Mucosa of descending colon (tissue), 3 donors: ENCODE measurements at regions not wholly inside any gene's neighbourhood (a gene's known extent, or its start where the extent isn't known, plus 50 kb on each side); places are given as distances from the start of the nearest gene placed in this dataset.
"Not testable (repeated sequence)": the region's sequence is repeated elsewhere in the genome, so short reads cannot be mapped to it uniquely, and the experiment has no call there.

Experiments used
- ATAC-seq: fragments of 200-7000 bp; cut with Tn5 transposase; one replicate; pipeline ENCODE4 v1.9.1; 2020; ENCODE audit warnings: mild to moderate bottlenecking, moderate library complexity
- DNase-seq, 3 donors: peaks; one replicate each; pipeline ENCODE4 v3.0.0-alpha.2; 2020
- H3K36me3 ChIP-seq: fragments of 200-600 bp; one replicate; pipeline ENCODE4 v1.8.0; 2021; ENCODE audit warnings: low read depth, mild to moderate bottlenecking
- H3K4me1 ChIP-seq: fragments of 200-600 bp; one replicate; pipeline ENCODE4 v1.8.0; 2021; ENCODE audit warnings: low read depth, mild to moderate bottlenecking
- H3K4me3 ChIP-seq: fragments of 200-600 bp; one replicate; pipeline ENCODE4 v1.8.0; 2021; ENCODE audit warnings: mild to moderate bottlenecking
- H3K9me3 ChIP-seq: fragments of 200-600 bp; one replicate; pipeline ENCODE4 v1.8.0; 2021; ENCODE audit warnings: mild to moderate bottlenecking
- intact Hi-C, 2 donors: fragments of 100-400 bp; cut with DNase I in 1 of 2; cut with micrococcal nuclease in 1 of 2; formaldehyde crosslinking; loops; one replicate each; pipeline versions ENCODE4 v1.11.0 to v1.11.1; 2022; cut with DNase I, micrococcal nuclease
- TF ChIP-seq, protein P1 (sequence below): fragments of 200-600 bp; IDR thresholded peaks from one replicate; pipeline ENCODE4 v1.8.0; 2022; ENCODE audit warnings: antibody characterized with exemption, mild to moderate bottlenecking
- donor health status: DM: no; HTN: no; CAD: no; lungs with moderate emphysema.
- donor health status: DM: no; HTN: no; CAD: no.
- donor health status: DM: no; HTN: yes; CAD: no.

DNA sequence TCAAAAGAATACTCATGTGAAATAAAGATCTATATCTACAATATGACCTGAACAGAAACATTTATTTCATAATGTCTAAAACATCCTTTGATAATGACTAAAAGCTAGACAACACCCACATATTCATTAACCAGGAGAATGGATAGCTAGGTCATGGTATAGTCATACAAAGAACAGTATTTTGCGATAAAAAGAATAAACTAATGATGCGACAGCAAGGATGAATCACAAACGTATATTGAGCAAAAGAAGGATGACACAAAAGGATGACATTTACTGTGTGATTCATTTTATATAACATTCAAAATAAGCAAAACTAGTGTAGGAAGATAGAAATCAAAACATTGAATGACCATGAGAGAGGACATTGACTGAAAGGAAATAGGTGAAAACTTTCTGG lies 1233.1 kb downstream of the OTOL1 start:
- H3K9me3 ChIP-seq: no peaks in the 10 kb centered on the region
- DNase-seq (no peak), ATAC-seq (no peak)
- H3K4me3 ChIP-seq: no peak overlapping the region
- H3K36me3 ChIP-seq: no peaks in the 10 kb centered on the region
- intact Hi-C loops: no loop called here
- no peaks in the 10 kb centered on the region for H3K4me1 ChIP-seq
- TF ChIP-seq, protein P1, sequence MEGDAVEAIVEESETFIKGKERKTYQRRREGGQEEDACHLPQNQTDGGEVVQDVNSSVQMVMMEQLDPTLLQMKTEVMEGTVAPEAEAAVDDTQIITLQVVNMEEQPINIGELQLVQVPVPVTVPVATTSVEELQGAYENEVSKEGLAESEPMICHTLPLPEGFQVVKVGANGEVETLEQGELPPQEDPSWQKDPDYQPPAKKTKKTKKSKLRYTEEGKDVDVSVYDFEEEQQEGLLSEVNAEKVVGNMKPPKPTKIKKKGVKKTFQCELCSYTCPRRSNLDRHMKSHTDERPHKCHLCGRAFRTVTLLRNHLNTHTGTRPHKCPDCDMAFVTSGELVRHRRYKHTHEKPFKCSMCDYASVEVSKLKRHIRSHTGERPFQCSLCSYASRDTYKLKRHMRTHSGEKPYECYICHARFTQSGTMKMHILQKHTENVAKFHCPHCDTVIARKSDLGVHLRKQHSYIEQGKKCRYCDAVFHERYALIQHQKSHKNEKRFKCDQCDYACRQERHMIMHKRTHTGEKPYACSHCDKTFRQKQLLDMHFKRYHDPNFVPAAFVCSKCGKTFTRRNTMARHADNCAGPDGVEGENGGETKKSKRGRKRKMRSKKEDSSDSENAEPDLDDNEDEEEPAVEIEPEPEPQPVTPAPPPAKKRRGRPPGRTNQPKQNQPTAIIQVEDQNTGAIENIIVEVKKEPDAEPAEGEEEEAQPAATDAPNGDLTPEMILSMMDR: no peak

DNA sequence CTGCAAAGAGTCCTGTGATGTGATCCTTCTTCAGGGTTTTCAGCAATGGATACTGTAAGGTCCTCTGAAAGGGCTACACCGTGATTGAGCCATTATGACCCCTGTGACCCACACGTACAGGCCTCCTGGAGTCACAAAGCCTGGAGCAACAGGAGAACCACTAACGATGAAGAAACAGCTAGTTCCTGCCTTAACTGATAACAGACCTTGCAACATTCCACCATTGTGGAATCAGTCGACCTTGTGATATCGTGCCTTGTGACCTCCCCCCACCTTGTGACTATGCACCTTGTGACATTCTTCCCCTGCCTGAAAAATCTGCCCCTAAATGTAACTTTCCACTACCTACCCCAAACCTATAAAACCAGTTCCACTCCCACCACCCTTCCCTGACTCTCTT lies 1235.4 kb downstream of the OTOL1 start:
- H3K9me3 ChIP-seq, ATAC-seq, H3K4me1 ChIP-seq, H3K36me3 ChIP-seq, intact Hi-C loops, H3K4me3 ChIP-seq, DNase-seq: not testable (repeated sequence)

DNA sequence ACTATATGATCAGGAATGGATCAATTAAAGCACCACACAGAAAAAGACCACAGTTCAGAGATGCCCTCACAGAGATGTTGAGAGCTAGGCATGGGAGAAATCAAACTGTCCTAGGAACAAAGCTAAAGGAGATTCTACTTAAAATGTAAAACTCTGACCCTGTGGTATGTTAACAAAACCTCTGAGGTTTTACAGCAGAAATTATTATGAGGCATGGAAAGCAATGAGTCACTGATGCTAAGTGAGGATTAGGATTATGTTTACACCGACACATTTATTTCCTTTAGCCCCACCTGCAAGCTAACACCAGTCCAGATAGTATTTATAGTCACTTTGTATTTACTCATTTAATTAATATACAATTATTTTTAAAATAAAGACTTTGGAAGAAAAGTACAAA lies 1242.2 kb downstream of the OTOL1 start:
- Histone ChIP-seq H3K4me3 (no peak overlapping the region), H3K9me3 (no peaks in the 10 kb centered on the region), H3K4me1 (no peaks in the 10 kb centered on the region), H3K36me3 (no peaks in the 10 kb centered on the region)
- intact Hi-C loops: no loop called here
- TF ChIP-seq, protein P1: no peak
- no peak for ATAC-seq
- DNase-seq: no peak

DNA sequence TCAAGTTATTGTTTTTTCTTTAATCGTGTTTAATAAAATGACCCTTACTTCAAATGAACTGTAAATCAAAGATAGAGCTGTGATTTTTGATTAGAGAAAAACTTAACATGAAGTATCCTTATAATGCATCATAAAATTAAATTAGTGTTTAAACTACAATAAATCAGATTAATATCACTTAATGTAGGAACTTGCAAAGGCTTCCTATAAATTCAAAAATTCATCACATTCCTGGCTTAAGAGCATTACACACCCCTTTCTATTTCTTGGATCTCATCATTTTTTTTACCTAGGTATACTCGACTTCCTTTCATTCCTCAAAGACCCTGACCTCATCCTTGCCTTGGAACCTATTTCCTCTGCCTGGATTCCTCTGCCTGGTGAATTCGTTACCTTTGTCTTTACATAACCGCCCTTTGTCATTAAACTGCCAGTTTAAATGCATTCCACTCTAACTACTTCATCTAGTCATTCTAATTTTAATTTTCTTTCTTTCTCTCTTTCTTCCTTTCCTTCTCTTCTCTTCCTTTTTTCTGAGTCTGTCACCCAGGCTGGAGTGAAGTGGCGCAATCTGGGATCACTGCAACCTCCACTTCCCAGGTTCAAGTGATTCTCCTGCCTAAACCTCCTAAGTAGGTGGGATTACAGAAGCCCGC lies 1244.5 kb downstream of the OTOL1 start:
- Histone ChIP-seq H3K4me1 (no peaks in the 10 kb centered on the region), H3K9me3 (no peaks in the 10 kb centered on the region), H3K36me3 (no peaks in the 10 kb centered on the region), H3K4me3 (no peak overlapping the region)
- TF ChIP-seq, protein P1: no peak
- ATAC-seq: no peak
- intact Hi-C loops: no loop called here
- DNase-seq: no peak

DNA sequence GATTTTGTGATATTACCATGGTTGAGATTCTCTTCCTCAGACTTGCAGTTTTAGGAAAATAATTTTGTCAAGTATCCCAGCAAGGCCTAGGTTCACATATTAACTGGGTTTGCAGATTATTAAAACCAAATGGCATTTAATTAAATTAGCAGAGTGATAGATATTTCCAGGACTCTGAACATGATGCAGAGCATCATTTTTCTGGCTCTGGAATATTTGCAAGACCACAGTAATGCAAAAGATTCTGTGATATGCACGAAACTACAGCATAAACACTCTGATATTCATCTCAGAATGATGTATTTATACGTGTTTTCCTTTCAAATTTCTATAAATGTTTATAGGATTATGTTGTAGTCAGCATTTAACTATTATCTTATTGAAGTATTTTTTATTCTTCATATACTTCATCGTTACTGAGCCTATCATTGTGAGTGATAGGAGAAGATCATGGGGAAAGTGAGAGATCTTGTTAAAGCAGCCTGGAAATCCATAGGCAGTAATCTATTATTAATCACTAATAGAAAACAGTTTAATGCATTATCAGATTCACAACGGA lies 1245.6 kb downstream of the OTOL1 start:
- Histone ChIP-seq H3K9me3 (no peaks in the 10 kb centered on the region), H3K4me1 (no peaks in the 10 kb centered on the region), H3K4me3 (no peak overlapping the region), H3K36me3 (no peaks in the 10 kb centered on the region)
- TF ChIP-seq, protein P1: no peak
- intact Hi-C loops: no loop called here
- ATAC-seq (no peak), DNase-seq (no peak)

DNA sequence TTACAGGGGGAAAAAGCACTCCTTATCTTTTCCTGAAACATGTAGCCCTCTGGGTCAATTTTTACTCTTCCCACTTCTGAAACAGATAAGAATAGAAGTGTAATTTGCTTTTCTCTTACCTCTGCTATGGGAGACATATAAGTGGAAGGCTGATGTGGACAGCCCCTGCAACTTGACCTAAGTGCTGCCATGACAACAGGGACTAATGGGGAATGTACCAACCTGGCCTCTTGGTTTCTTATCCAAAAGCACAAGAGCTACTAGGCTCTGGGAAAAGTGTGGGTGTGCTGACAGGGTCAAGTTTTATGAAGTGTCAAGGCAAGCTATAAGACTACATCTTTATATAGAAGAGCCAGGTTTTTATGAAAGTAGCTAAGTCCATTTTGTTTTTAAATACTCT lies 1246.5 kb downstream of the OTOL1 start:
- H3K4me1 ChIP-seq: no peaks in the 10 kb centered on the region
- H3K4me3 ChIP-seq: no peak overlapping the region
- DNase-seq (no peak), ATAC-seq (no peak)
- intact Hi-C loops: no loop called here
- TF ChIP-seq, protein P1: no peak
- no peaks in the 10 kb centered on the region for H3K36me3 ChIP-seq
- H3K9me3 ChIP-seq: no peaks in the 10 kb centered on the region
